Activated CD4-positive, alpha-beta memory T cell treated with anti-CD3 and anti-CD28 coated beads, Interleukin-2, amount 10 ng/mL, durations not matched to agents 7 days and 5 days (primary cell): ENCODE measurements at regions not wholly inside any gene's neighbourhood (a gene's known extent, or its start where the extent isn't known, plus 50 kb on each side); places are given as distances from the start of the nearest gene placed in this dataset.
"Not testable (repeated sequence)": the region's sequence is repeated elsewhere in the genome, so short reads cannot be mapped to it uniquely, and the experiment has no call there.

Experiments
- CTCF ChIA-PET: fragments of 350-600 bp; sonication (Branson Sonifier 250); formaldehyde crosslinking; loops from one replicate; lab custom pipeline; 2021; ENCODE audit warnings: antibody characterized with exemption, inconsistent platforms; lab: Charles Lee
- POLR2A ChIA-PET: fragments of 350-600 bp; sonication (Branson Sonifier 250); formaldehyde crosslinking; loops from one replicate; lab custom pipeline; 2021; ENCODE audit warnings: antibody characterized with exemption; lab: Charles Lee
- DNase-seq: peaks from one replicate; pipeline ENCODE4 v3.0.0-alpha.2; 2020
- H3K27ac Mint-ChIP-seq: one replicate; pipeline ENCODE4 v1.8.0; 2021; ENCODE audit warnings: mild to moderate bottlenecking, mixed read lengths
- H3K27me3 Mint-ChIP-seq: one replicate; pipeline ENCODE4 v1.8.0; 2021; ENCODE audit warnings: mixed read lengths
- H3K36me3 Mint-ChIP-seq: one replicate; pipeline ENCODE4 v1.8.0; 2021; ENCODE audit warnings: low read depth, mixed read lengths
- H3K4me1 Mint-ChIP-seq: one replicate; pipeline ENCODE4 v1.8.0; 2021; ENCODE audit warnings: mixed read lengths
- H3K4me3 Mint-ChIP-seq: one replicate; pipeline ENCODE4 v1.8.0; 2021; ENCODE audit warnings: mild to moderate bottlenecking, mixed read lengths
- H3K9me3 Mint-ChIP-seq: one replicate; pipeline ENCODE4 v1.8.0; 2021; ENCODE audit warnings: mixed read lengths

DNA sequence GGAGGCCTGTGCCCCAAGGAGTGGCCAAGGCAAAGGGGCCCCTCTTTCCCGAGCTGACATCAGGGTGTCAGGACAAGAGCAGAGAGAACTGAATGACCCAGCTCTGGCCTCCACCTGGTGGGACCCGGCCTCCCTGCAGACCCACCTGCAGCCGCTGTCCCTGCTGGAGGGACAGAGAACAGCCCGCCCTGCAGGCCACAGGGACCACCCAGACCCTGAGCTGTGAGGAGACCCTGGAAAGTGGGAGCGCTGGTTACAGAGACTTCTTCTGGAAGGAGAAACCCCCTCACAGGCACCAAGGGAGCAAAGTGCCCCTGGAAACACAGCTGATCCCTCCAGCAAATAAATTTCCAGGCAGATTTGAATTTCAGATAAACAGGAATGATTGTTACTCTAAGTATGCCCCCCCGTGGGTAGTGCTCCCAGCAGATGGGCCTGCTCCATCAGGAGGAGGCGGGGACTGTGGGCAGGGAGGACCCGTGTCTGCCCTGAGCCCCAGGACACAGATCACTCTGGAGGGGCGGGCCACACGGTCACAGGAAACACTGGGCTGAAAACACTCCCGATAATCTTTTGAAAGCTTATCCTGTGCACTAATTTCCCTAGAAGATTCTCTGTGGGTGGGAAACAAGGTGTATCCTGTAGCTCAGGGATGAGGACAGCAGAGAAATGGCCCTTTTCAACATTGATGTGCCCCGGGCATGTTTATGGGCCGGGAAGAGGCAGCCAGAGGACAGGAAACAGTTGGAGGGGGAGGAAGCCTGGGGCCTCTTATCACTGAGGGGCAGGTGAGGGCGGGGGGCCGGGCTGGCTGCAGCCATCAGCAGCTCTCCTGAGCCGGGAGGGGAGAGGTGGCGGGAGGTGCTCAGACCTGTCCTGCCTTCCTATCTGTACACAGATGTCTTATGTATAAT is 276.0 kb downstream of the ADGRD1 start:
- CTCF ChIA-PET, result no interaction called here
- H3K4me3 Mint-ChIP-seq, result no peak overlapping the region
- DNase-seq, result no peak
- no peaks in the 10 kb centered on the region for H3K9me3 Mint-ChIP-seq
- peaks cover 2% of the 10 kb centered on the region for H3K27me3 Mint-ChIP-seq
- no peaks in the 10 kb centered on the region for H3K36me3 Mint-ChIP-seq
- no peak overlapping the region for H3K27ac Mint-ChIP-seq
- no peaks in the 10 kb centered on the region for H3K4me1 Mint-ChIP-seq
- POLR2A ChIA-PET, result no interaction called here

DNA sequence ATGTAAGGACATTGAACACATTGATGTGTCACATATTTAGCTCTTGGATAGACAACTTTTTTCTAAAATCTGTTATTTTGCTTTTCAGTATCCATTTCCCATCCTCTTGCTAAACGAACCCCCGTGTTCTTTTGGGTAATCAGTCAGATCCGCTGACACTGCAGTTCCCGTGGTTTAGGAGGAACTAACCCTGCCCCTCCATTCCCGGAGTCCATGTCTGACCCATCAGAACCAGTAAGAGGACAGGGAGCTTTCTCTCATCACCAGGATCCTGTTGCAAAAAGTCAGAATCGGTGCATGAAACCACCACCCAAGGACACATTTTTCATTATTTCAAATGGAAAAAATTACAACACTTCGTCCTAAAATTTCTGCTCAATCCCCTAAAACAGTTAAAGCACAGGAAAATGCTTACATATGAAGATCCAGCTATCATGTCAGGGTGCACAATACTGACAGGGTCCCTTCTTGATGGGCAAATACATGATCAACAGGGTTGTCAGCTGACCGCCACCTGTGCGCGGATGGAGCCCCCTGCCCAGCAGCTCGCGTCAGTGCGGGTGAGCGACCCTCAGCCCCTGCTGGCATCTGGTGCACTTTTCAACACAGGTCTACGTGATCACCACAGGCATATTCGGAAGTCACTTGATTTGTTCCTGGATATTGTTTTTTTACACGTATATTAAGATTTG is 276.8 kb downstream of the ADGRD1 start:
- CTCF ChIA-PET, result interaction anchor here (0.6 kb wide), 1 partner anchor 8 kb away, joined by 3 read pairs; no protein-coding TSS in a partner anchor
- no peaks in the 10 kb centered on the region for H3K9me3 Mint-ChIP-seq
- POLR2A ChIA-PET, result no interaction called here

DNA sequence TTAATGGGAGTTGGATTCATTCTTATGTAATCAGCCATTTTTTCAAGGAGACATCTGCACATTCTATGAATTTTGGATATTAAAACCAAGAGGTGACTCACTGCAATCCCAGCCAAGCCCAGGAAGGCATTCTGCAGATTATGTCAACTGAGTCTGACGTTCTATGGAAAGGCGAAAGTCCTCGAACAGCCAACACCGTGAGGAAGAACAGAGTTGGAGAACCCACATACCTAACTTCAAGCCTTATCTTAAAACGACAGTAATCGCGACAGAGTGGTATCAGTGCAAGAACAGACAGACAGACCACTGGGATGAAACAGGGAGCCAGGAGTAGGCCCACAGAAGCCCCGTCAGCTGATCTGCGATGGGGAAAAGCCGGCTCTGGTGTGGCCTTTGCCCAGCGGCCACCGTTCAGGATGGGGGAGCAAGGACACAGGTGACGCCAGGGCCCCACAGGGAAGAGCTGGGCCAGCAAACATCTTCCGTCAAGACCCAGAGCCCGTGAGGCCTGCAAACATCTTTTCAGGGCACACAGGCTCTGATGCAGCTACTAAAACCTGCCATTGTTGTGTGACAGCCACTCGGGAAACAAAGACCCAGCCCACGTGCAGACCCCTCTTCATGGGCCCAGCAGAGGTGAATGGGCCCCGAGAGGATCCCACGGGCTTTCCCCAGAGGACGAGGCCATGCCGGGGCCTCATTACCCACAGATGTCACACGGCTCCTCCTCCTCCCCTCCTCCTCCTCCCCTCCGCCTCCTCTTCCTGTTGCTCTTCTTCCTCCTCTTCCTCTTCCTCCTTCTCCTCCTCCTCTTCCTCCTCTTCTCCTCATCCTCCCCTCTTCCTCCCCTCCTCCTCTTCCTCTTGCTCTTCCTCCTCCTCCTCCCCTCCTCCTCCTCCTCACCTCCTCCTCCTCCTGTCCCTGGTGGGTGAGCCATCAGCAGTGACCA is 277.6 kb downstream of the ADGRD1 start:
- H3K4me3 Mint-ChIP-seq, result no peak overlapping the region
- no peaks in the 10 kb centered on the region for H3K9me3 Mint-ChIP-seq
- H3K27me3 Mint-ChIP-seq, result peaks cover 2% of the 10 kb centered on the region
- no peaks in the 10 kb centered on the region for H3K36me3 Mint-ChIP-seq
- CTCF ChIA-PET, result interaction anchor here (0.6 kb wide), 1 partner anchor 8 kb away, joined by 3 read pairs; no protein-coding TSS in a partner anchor
- H3K4me1 Mint-ChIP-seq, result no peaks in the 10 kb centered on the region
- H3K27ac Mint-ChIP-seq, result no peak overlapping the region
- POLR2A ChIA-PET, result no interaction called here
- DNase-seq, result no peak

More for the DNA sequence above, 276.8 kb downstream of the ADGRD1 start:
- H3K36me3 Mint-ChIP-seq, result no peaks in the 10 kb centered on the region
- H3K4me1 Mint-ChIP-seq, result no peaks in the 10 kb centered on the region
- H3K4me3 Mint-ChIP-seq, result no peak overlapping the region
- H3K27me3 Mint-ChIP-seq, result peaks cover 2% of the 10 kb centered on the region
- H3K27ac Mint-ChIP-seq, result no peak overlapping the region
- DNase-seq, result no peak

DNA sequence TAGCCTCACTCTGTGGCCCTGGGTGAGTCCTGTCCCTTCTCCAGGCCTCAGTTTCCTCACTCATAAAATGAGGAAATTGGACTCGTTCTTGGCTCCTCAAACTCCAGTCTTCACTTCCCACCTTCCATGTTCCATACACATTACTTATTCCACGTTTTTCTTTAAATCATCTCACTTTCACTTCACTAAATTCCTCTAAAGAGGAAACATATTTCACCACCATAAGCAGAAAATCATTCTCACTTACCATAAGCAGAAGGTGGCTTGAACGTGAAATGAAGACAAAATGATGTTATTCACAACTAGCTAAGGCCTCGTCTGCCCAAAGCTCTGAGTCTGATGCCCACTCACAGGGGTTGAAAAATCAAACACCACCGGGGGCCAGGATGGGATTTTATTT is 278.3 kb downstream of the ADGRD1 start:
- Mint-ChIP-seq H3K4me3 (no peak overlapping the region), H3K4me1 (no peaks in the 10 kb centered on the region), H3K36me3 (no peaks in the 10 kb centered on the region), H3K27me3 (peaks cover 2% of the 10 kb centered on the region), H3K9me3 (no peaks in the 10 kb centered on the region), H3K27ac (no peak overlapping the region)
- DNase-seq, result no peak
- CTCF ChIA-PET, result no interaction called here
- POLR2A ChIA-PET, result no interaction called here

DNA sequence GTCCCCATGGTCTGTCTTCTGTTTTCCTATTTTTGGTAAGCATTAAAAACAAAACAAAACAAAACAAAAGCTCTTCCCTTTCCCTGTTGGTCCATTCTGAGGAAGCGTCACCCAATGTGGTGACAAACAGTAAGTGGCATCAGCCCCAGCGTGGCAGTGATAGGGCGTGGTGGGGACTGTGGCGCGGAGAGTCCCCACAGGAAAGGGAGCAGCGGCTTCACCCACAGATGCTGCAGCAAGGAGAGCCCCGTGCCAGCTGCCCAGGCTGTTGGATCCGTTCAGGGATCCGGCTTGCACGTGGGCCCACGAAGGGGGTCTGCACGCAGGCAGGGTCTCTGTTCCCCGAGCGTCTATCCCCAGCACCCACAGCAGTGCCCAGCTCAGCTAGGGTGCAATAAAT is 279.2 kb downstream of the ADGRD1 start:
- POLR2A ChIA-PET, H3K27me3 Mint-ChIP-seq, DNase-seq, H3K4me3 Mint-ChIP-seq, H3K36me3 Mint-ChIP-seq, H3K9me3 Mint-ChIP-seq, H3K4me1 Mint-ChIP-seq, CTCF ChIA-PET, H3K27ac Mint-ChIP-seq: not testable (repeated sequence)

DNA sequence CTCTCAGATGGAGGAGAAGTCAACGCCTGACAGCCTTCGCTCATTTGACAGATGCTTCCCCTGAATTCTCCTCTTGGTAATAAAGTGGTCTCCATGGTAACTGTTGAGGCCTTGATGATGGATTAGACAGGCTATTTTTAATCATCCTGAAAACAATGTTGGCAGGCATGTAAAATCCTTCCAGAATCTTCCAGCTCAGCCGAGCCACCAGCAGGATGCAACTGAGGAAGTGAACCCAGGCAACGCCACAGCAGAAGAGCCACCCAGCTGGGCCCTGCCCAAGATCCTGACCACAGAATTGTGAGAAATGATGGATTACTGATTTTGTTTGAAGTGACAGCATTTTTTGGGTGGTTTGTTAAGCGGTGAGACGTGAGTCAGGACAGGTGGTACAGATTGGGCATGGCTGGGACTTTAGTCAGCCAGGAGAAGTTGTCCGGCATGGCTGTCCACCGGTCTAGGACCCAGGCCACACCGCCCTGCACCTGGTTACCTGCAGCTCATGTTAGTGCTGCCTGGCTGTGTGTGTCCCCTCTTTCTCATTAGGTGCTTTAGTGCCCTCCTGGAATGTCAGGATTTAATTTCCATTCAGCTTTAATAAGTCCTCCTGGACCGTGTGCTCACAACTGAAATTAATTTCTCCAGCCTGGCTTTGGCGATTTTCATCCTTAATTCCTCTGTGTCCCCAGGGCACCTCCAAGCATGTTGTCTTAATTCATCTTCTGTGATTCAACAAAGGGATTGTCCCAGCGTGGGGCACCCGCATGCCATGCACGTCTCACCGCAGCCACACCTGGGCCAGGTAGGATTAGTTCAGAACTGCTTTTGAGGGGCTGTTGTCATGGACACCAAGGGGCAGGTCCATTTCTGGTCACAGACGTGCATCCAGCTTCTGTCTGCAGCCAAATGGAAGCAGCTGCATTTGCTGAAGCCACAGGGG is 280.4 kb downstream of the ADGRD1 start:
- CTCF ChIA-PET, POLR2A ChIA-PET, H3K36me3 Mint-ChIP-seq, H3K4me1 Mint-ChIP-seq, DNase-seq, H3K27ac Mint-ChIP-seq, H3K4me3 Mint-ChIP-seq, H3K9me3 Mint-ChIP-seq, H3K27me3 Mint-ChIP-seq: not testable (repeated sequence)

DNA sequence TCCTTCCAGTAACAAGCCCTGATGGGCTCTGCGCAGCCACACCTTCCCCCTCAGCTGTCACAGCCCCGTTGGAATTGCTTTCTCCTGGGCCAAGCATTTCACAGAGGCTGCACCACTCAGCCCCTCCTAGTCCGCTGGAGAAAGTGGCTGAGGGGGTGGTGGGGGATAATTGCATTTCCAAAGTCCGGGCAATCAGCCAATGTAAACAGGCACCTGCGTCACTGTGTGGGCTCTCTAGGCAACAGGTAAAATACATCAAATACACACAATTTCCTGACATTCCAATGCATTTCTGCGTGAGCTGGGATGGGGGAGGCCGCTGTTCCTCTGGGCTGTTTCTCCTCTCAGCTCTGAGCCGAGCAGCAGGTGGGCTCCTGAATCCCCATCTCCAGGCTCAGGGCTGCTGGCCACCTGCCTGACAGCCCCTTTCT is 281.1 kb downstream of the ADGRD1 start:
- H3K27ac Mint-ChIP-seq, DNase-seq, H3K4me3 Mint-ChIP-seq, CTCF ChIA-PET, H3K36me3 Mint-ChIP-seq, H3K27me3 Mint-ChIP-seq, H3K4me1 Mint-ChIP-seq, H3K9me3 Mint-ChIP-seq, POLR2A ChIA-PET: not testable (repeated sequence)

DNA sequence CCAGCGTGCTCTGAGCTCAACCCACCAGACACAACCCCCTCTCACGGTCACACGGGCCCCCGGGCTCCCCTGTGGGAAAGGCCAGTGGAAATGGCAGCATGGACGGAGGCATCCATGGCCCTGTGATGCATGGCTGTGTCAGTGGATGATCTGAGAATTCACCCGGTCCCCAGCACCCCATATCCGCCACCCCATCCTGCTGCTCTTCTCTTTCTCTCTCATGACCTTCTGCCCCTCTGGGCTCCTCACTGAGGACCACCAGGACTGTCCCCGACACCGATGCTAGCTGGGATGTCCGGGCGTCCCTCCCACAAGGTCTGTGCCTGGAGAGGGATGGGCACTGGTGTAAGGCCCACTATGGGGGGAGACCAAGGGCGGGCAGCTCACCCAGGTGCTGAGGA is 282.2 kb downstream of the ADGRD1 start:
- no peaks in the 10 kb centered on the region for H3K4me1 Mint-ChIP-seq
- no peaks in the 10 kb centered on the region for H3K9me3 Mint-ChIP-seq
- H3K27ac Mint-ChIP-seq, result no peak overlapping the region
- no peaks in the 10 kb centered on the region for H3K36me3 Mint-ChIP-seq
- no peak overlapping the region for H3K4me3 Mint-ChIP-seq
- ChIA-PET POLR2A (no interaction called here), CTCF (no interaction called here)
- no peak for DNase-seq
- H3K27me3 Mint-ChIP-seq, result no peaks in the 10 kb centered on the region

DNA sequence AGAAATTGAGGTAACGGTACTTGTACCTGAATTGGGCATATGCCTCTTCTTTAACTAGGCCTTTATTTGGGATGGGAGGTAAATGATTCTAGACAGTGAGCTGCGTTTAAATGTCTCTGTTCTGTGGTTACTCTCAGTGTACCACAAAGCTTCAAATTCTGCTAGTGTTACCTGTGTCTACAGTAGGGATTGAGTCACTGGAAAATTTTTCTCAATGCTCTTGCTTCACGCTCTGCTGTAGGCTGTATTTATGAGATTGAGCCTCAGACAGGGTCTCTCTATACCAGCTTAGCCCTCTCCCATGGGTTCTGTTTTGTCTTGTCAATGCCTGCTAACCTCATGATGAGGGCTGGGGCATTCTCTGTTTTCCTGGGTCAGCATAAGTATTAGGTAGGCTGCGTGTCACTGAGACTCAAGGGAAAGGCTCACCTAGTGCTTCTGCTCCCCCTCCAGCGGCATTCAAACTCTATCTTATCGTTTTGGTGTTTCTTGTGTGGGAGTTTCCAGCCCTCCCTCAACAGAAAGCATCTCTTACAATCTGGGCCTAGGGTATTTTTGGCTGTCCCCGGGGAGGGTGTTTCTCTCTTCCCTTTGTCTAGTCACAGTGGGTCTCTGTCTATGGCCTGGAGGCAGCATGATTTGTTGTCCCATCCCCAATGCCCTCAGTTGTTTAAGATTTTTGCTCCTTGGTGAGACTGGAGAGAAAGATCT is 285.8 kb downstream of the ADGRD1 start:
- POLR2A ChIA-PET, result no interaction called here

DNA sequence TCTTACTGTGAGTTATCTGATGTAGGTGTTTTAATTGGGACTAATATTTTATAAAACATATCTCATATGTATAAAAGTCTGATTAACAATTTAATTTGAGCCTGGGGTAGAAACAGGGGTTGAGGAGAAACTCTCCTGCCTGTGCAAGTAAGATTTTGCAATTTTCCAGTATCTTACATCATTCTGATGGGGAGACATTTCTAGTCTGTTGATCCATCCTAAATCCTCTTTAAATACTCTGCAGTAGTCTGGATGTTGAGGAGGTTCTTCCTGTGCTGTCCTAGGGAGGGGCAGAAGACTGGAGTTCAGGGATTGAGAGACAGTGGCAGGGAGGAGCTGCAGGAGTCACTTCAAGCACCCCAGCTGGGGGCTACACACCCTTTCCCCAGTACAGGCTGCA is 287.8 kb downstream of the ADGRD1 start:
- Mint-ChIP-seq H3K36me3 (no peaks in the 10 kb centered on the region), H3K4me3 (no peak overlapping the region), H3K9me3 (no peaks in the 10 kb centered on the region), H3K27me3 (no peaks in the 10 kb centered on the region), H3K27ac (no peak overlapping the region), H3K4me1 (no peaks in the 10 kb centered on the region)
- ChIA-PET POLR2A (no interaction called here), CTCF (no interaction called here)
- DNase-seq, result no peak

More for the DNA sequence above, 285.8 kb downstream of the ADGRD1 start:
- Mint-ChIP-seq H3K4me1 (no peaks in the 10 kb centered on the region), H3K9me3 (no peaks in the 10 kb centered on the region), H3K27me3 (no peaks in the 10 kb centered on the region), H3K27ac (no peak overlapping the region), H3K36me3 (no peaks in the 10 kb centered on the region), H3K4me3 (no peak overlapping the region)
- CTCF ChIA-PET, result interaction anchor here (0.7 kb wide), 1 partner anchor 9 kb away, joined by 3 read pairs; no protein-coding TSS in a partner anchor
- DNase-seq, result no peak

DNA sequence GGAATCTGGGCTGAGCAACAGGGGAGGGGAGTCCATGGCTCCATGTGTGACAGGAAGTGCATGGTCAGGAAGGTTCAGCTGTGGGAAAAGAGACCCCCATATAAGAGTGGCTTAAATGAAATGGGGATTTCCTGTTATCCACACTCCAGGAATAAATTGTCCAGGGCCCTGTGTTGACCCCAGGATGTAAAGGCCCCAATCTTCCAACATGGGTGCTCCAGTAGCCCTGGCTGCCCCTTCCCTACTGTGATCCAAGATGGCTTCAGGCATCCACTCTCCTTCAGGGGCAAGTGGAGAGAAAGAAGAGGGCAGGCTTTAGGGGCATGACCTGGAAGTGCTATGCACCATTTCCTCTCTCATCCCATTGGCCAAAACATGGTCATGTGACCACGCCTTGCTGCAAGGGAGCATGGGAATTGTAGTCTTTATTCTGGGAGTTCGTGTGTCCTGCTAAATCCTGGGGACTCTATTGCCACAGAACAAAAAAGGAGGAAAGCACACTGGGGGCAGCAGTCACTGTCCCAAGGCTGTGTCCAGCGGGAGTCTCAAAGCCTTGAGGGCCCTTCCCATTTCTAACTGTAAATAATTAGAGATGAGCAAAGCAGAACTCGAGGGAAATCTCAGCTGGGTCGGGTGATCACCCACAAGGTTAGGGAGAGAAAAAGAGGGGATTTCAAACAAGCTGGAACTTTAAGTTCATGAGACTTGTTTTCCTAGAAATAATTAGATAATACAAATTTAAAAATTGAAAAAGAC is 289.2 kb downstream of the ADGRD1 start:
- H3K27me3 Mint-ChIP-seq, result no peaks in the 10 kb centered on the region
- H3K9me3 Mint-ChIP-seq, result no peaks in the 10 kb centered on the region
- no peaks in the 10 kb centered on the region for H3K36me3 Mint-ChIP-seq
- no peak overlapping the region for H3K4me3 Mint-ChIP-seq
- CTCF ChIA-PET, result no interaction called here
- no peak overlapping the region for H3K27ac Mint-ChIP-seq
- DNase-seq, result no peak
- POLR2A ChIA-PET, result no interaction called here
- no peaks in the 10 kb centered on the region for H3K4me1 Mint-ChIP-seq
